ENCODE measurements at regions not wholly inside any gene's neighbourhood (a gene's known extent, or its start where the extent isn't known, plus 50 kb on each side); places are given as distances from the start of the nearest gene placed in this dataset.
"Not testable (repeated sequence)": the region's sequence is repeated elsewhere in the genome, so short reads cannot be mapped to it uniquely, and the experiment has no call there.

- DNase-seq (ENCODE audit: low spot score in 2 of 2) (no peak), ATAC-seq (no peak)
- Mint-ChIP-seq H3K4me1 (peaks cover 7% of the 10 kb centered on the region), H3K4me3 (no peak overlapping the region), H3K27ac (no peak overlapping the region), H3K9me3 (no peaks in the 10 kb centered on the region), H3K36me3 (no peaks in the 10 kb centered on the region)
These were observed 67.7 kb downstream of the SMIM20 start for GRCh38 chr4:25981749-25982148.

- Mint-ChIP-seq H3K9me3 (no peaks in the 10 kb centered on the region), H3K27ac (no peak overlapping the region), H3K4me3 (no peak overlapping the region), H3K36me3 (no peaks in the 10 kb centered on the region), H3K4me1 (peaks cover 3% of the 10 kb centered on the region)
- DNase-seq (ENCODE audit: low spot score in 2 of 2) = no peak
- peak; percentile 62 for ATAC-seq
These were observed 68.9 kb downstream of the SMIM20 start for GRCh38 chr4:25982962-25983361.

- no peak overlapping the region for H3K27ac Mint-ChIP-seq
- no peak for ATAC-seq
These were observed 70.2 kb downstream of the SMIM20 start for GRCh38 chr4:25984266-25984665.

GRCh38 chr4:25984796-25985195, 70.8 kb downstream of the SMIM20 start:
- no peak overlapping the region for H3K27ac Mint-ChIP-seq
- H3K36me3 Mint-ChIP-seq = no peaks in the 10 kb centered on the region
- ATAC-seq = no peak
- H3K4me3 Mint-ChIP-seq = no peak overlapping the region
- H3K9me3 Mint-ChIP-seq = no peaks in the 10 kb centered on the region
- H3K4me1 Mint-ChIP-seq = peaks cover 14% of the 10 kb centered on the region
- DNase-seq (ENCODE audit: low spot score in 2 of 2) = no peak

More at GRCh38 chr4:25984266-25984665, 70.2 kb downstream of the SMIM20 start:
- no peaks in the 10 kb centered on the region for H3K9me3 Mint-ChIP-seq
- no peak for DNase-seq (ENCODE audit: low spot score in 2 of 2)
- H3K4me3 Mint-ChIP-seq = no peak overlapping the region
- H3K36me3 Mint-ChIP-seq = no peaks in the 10 kb centered on the region
- H3K4me1 Mint-ChIP-seq = peaks cover 14% of the 10 kb centered on the region

GRCh38 chr4:25986807-25987206, 72.8 kb downstream of the SMIM20 start:
- H3K9me3 Mint-ChIP-seq = no peaks in the 10 kb centered on the region
- H3K4me3 Mint-ChIP-seq = no peak overlapping the region
- peaks cover 14% of the 10 kb centered on the region for H3K4me1 Mint-ChIP-seq
- ATAC-seq = no peak
- no peak overlapping the region for H3K27ac Mint-ChIP-seq
- no peak for DNase-seq (ENCODE audit: low spot score in 2 of 2)
- H3K36me3 Mint-ChIP-seq = no peaks in the 10 kb centered on the region

- ATAC-seq (no peak), DNase-seq (ENCODE audit: low spot score in 2 of 2) (no peak)
- no peaks in the 10 kb centered on the region for H3K9me3 Mint-ChIP-seq
- no peaks in the 10 kb centered on the region for H3K36me3 Mint-ChIP-seq
- H3K27ac Mint-ChIP-seq = no peak overlapping the region
- peaks cover 27% of the 10 kb centered on the region for H3K4me1 Mint-ChIP-seq
- H3K4me3 Mint-ChIP-seq = no peak overlapping the region
These were observed 77.3 kb downstream of the SMIM20 start for GRCh38 chr4:25991340-25991739.

- no peaks in the 10 kb centered on the region for H3K36me3 Mint-ChIP-seq
- H3K27ac Mint-ChIP-seq = peak overlapping the region; percentile 58
These were observed 79.6 kb downstream of the SMIM20 start for GRCh38 chr4:25993395-25994185.

GRCh38 chr4:25994577-25994976, 80.6 kb downstream of the SMIM20 start:
- H3K9me3 Mint-ChIP-seq; H3K36me3 Mint-ChIP-seq; H3K4me3 Mint-ChIP-seq; DNase-seq (ENCODE audit: low spot score in 2 of 2): not testable (repeated sequence)
- Mint-ChIP-seq H3K27ac (peak overlapping the region; percentile 58), H3K4me1 (peaks cover 13% of the 10 kb centered on the region)
- ATAC-seq = peak; percentile 55

More at GRCh38 chr4:25993395-25994185, 79.6 kb downstream of the SMIM20 start:
- ATAC-seq (peak; percentile 69), DNase-seq (ENCODE audit: low spot score in 2 of 2) (peak in 1 of 2 donors; percentile 57)
- Mint-ChIP-seq H3K9me3 (no peaks in the 10 kb centered on the region), H3K4me3 (no peak overlapping the region), H3K4me1 (peaks cover 18% of the 10 kb centered on the region)

GRCh38 chr4:26000274-26000950, 86.4 kb downstream of the SMIM20 start:
- Mint-ChIP-seq H3K36me3 (no peaks in the 10 kb centered on the region), H3K9me3 (no peaks in the 10 kb centered on the region), H3K4me1 (no peaks in the 10 kb centered on the region), H3K4me3 (no peak overlapping the region), H3K27ac (no peak overlapping the region)
- no peak for DNase-seq (ENCODE audit: low spot score in 2 of 2)
- no peak for ATAC-seq

- ATAC-seq (no peak), DNase-seq (ENCODE audit: low spot score in 2 of 2) (no peak)
- H3K36me3 Mint-ChIP-seq = no peaks in the 10 kb centered on the region
- no peaks in the 10 kb centered on the region for H3K9me3 Mint-ChIP-seq
- H3K4me1 Mint-ChIP-seq = no peaks in the 10 kb centered on the region
- H3K4me3 Mint-ChIP-seq = no peak overlapping the region
- H3K27ac Mint-ChIP-seq = no peak overlapping the region
These were observed 87.4 kb downstream of the SMIM20 start for GRCh38 chr4:26001413-26001812.

- Mint-ChIP-seq H3K9me3 (no peaks in the 10 kb centered on the region), H3K4me1 (no peaks in the 10 kb centered on the region), H3K36me3 (no peaks in the 10 kb centered on the region), H3K4me3 (no peak overlapping the region), H3K27ac (no peak overlapping the region)
- no peak for DNase-seq (ENCODE audit: low spot score in 2 of 2)
- no peak for ATAC-seq
These were observed 87.8 kb downstream of the SMIM20 start for GRCh38 chr4:26001816-26002215.

GRCh38 chr4:26003056-26003455, 89.0 kb downstream of the SMIM20 start:
- no peaks in the 10 kb centered on the region for H3K9me3 Mint-ChIP-seq
- ATAC-seq (peak; percentile 34), DNase-seq (ENCODE audit: low spot score in 2 of 2) (no peak)
- H3K4me1 Mint-ChIP-seq = no peaks in the 10 kb centered on the region
- H3K36me3 Mint-ChIP-seq = no peaks in the 10 kb centered on the region
- H3K4me3 Mint-ChIP-seq = no peak overlapping the region
- H3K27ac Mint-ChIP-seq = no peak overlapping the region

GRCh38 chr4:26004290-26004689, 90.3 kb downstream of the SMIM20 start:
- ATAC-seq (no peak), DNase-seq (ENCODE audit: low spot score in 2 of 2) (no peak)
- H3K27ac Mint-ChIP-seq = no peak overlapping the region
- no peaks in the 10 kb centered on the region for H3K4me1 Mint-ChIP-seq
- H3K36me3 Mint-ChIP-seq = no peaks in the 10 kb centered on the region
- H3K9me3 Mint-ChIP-seq = peaks cover 5% of the 10 kb centered on the region
- no peak overlapping the region for H3K4me3 Mint-ChIP-seq

- ATAC-seq = no peak
- no peak overlapping the region for H3K4me3 Mint-ChIP-seq
- H3K9me3 Mint-ChIP-seq = peaks cover 5% of the 10 kb centered on the region
- no peaks in the 10 kb centered on the region for H3K36me3 Mint-ChIP-seq
- H3K4me1 Mint-ChIP-seq = no peaks in the 10 kb centered on the region
- no peak overlapping the region for H3K27ac Mint-ChIP-seq
- DNase-seq (ENCODE audit: low spot score in 2 of 2) = no peak
These were observed 91.7 kb downstream of the SMIM20 start for GRCh38 chr4:26005764-26006163.

- ATAC-seq (no peak), DNase-seq (ENCODE audit: low spot score in 2 of 2) (no peak)
- no peaks in the 10 kb centered on the region for H3K36me3 Mint-ChIP-seq
- no peak overlapping the region for H3K4me3 Mint-ChIP-seq
- peaks cover 11% of the 10 kb centered on the region for H3K4me1 Mint-ChIP-seq
- H3K9me3 Mint-ChIP-seq = peaks cover 5% of the 10 kb centered on the region
- no peak overlapping the region for H3K27ac Mint-ChIP-seq
These were observed 94.7 kb downstream of the SMIM20 start for GRCh38 chr4:26008737-26009136.

- no peak for DNase-seq (ENCODE audit: low spot score in 2 of 2)
- Mint-ChIP-seq H3K4me3 (no peak overlapping the region), H3K9me3 (peaks cover 5% of the 10 kb centered on the region), H3K4me1 (peaks cover 11% of the 10 kb centered on the region), H3K27ac (no peak overlapping the region), H3K36me3 (no peaks in the 10 kb centered on the region)
- peak; percentile 93 for ATAC-seq
These were observed 95.5 kb downstream of the SMIM20 start for GRCh38 chr4:26009502-26009901.

Data from stimulated activated effector memory CD8-positive, alpha-beta T cell treated with anti-CD3 and anti-CD28 coated beads, Interleukin-12 subunit alpha, Interleukin-12 subunit beta, amount 100 ng/mL, for 72 hours (primary cell).